ENCODE measurements at regions not wholly inside any gene's neighbourhood (a gene's known extent, or its start where the extent isn't known, plus 50 kb on each side); places are given as distances from the start of the nearest gene placed in this dataset.

DNA sequence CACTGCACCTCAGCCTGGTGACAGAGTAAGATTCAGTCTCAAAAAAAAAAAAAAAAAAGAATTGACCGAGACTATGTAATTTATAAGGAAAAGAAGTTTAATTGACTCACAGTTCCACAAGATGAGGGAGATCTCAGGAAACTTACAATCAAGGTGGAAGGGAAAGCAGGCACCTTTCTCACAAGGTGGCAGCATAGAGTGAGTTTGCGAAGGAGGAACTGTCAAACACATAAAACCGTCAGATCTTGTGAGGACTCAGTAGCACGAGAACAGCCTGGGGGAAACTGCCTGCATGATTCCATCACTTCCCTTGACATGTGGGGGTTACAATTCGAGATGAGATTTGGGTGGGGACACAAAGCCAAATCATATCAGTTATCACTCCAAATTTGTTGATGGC lies 380.9 kb downstream of the EDEM1 start:
- no peak for DNase-seq (ENCODE audit: low read depth)
- no peak overlapping the region for H3K4me3 ChIP-seq (ENCODE audit: low read length)
- TF ChIP-seq CTCF (conservative IDR thresholded peaks at IDR 0.05; ENCODE audit: low read depth, low read length) = no peak

DNA sequence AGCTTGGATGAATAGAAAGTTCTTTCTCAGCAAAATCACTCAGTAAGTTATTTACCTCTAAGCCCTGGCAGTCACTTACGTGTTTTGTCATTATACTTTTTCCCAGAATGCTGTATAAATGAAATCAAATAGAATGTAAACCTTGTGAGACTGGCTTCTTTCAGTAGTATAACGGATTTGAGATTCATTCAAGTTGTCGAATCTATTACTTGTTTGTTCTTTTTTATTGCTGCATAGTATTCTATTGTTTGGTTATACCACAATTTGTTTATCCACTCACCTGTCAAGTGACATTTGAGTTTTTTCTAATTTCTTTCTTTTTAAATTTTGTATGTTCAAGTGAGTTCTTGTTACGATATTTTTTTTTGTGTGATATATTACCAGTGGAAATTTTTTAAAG lies 381.6 kb downstream of the EDEM1 start:
- DNase-seq (ENCODE audit: low read depth) = no peak
- H3K4me3 ChIP-seq (ENCODE audit: low read length) = no peak overlapping the region
- TF ChIP-seq CTCF (conservative IDR thresholded peaks at IDR 0.05; ENCODE audit: low read depth, low read length) = no peak

DNA sequence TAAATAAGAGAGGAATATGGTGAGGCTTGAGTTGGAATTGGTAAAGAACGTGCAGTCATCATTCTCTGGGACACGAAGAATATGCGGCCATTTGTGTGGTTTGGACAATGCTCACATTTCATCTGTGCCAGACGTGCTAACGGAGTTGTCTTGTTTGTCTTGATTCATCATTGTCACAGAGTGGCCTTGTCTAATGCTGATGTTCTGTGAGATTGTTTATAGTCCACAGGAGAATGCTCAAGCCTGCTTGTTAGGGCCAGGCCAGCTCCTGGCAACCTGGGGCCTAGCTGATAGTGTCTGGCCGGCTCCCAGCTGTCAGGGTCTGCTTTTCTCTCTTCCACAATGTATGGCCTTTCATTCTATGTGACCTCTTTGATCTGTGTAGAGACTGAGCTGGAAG lies 384.7 kb downstream of the EDEM1 start:
- no peak for DNase-seq (ENCODE audit: low read depth)
- no peak overlapping the region for H3K4me3 ChIP-seq (ENCODE audit: low read length)
- TF ChIP-seq CTCF (conservative IDR thresholded peaks at IDR 0.05; ENCODE audit: low read depth, low read length) = no peak

GRCh38 chr3:5576277-5577011 lies 388.9 kb downstream of the EDEM1 start:
- H3K4me3 ChIP-seq (ENCODE audit: low read length) = no peak overlapping the region
- DNase-seq (ENCODE audit: low read depth) = no peak
- no peak for TF ChIP-seq CTCF (conservative IDR thresholded peaks at IDR 0.05; ENCODE audit: low read depth, low read length)

DNA sequence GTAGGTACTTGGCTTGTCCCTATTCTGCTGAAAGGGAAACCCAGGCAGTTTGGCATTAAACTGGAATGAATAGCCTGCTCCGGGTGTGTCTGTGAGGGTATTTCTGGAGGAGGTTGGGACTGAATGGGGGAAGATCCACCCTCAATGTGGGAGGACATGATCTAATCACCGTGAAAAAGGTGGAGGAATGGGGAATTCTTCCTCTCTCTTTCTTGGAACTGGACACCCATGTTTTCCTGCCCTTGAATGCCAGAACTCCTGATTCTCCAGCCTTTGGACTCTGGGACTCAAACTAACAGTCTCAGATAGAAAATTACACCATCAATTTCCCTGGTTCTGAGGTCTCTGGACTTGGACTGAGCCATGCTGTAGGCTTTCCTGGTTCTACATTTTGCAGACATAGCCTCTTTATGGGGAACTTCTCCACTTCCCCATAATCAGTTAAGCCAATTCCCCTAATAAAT lies 391.7 kb downstream of the EDEM1 start:
- no peak for DNase-seq (ENCODE audit: low read depth)
- no peak for TF ChIP-seq CTCF (conservative IDR thresholded peaks at IDR 0.05; ENCODE audit: low read depth, low read length)
- no peak overlapping the region for H3K4me3 ChIP-seq (ENCODE audit: low read length)

- no peak overlapping the region for H3K4me3 ChIP-seq (ENCODE audit: low read length)
- no peak for TF ChIP-seq CTCF (conservative IDR thresholded peaks at IDR 0.05; ENCODE audit: low read depth, low read length)
- DNase-seq (ENCODE audit: low read depth) = no peak
Measured at GRCh38 chr3:5579946-5580345, 392.4 kb downstream of the EDEM1 start.

- DNase-seq (ENCODE audit: low read depth) = no peak
- TF ChIP-seq CTCF (conservative IDR thresholded peaks at IDR 0.05; ENCODE audit: low read depth, low read length) = no peak
- H3K4me3 ChIP-seq (ENCODE audit: low read length) = no peak overlapping the region
Measured at GRCh38 chr3:5580826-5581225, 393.3 kb downstream of the EDEM1 start.
